Endothelial cell of hepatic sinusoid (primary cell): ENCODE measurements at regions not wholly inside any gene's neighbourhood (a gene's known extent, or its start where the extent isn't known, plus 50 kb on each side); places are given as distances from the start of the nearest gene placed in this dataset.
"Not testable (repeated sequence)": the region's sequence is repeated elsewhere in the genome, so short reads cannot be mapped to it uniquely, and the experiment has no call there.

ENCODE experiments used
- in situ Hi-C: cut with HindIII; loops from 2 replicates; pipeline ENCODE4 v1.10.0; 2017; ENCODE audit warnings: low sequenced_read_pairs

DNA sequence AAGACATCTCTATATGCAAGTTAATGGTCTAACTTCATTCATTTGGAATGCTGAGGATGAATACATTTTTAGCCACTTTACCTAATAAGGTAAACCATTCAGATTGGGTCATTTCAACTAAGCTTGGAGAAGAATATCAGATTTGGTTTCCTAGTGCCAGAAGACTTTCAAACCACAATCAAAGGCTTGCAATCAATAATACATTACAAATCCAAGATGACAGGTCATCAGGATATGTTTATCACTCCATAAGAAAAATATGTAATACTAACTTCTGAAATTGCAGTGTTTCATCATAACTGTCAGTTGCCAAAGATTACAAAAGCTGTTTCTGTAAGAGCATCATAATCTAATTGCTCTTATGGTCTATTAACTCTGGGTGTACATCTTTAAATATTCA lies 654.0 kb downstream of the COL12A1 start:
- in situ Hi-C loops, result no loop called here

DNA sequence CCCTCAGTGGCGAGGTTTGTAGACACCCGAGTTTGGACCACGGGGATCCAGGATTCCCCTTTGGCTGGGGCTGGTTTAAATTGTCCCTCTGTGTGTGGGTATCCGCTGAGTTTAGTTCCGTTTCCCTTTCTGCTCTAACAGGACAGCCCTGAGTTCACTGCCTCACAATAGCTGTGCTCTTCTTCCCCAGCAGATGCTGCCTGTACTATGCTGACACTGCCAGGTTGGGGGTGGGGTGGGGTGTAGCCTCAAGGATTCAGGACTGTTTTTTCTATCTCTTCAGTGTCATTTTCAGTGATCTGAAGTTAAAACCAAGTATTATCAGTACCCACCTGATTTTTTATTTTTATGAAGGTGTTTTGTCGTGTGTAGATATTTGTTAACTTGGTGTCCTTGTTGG lies 655.0 kb downstream of the COL12A1 start:
- in situ Hi-C loops, result no loop called here

DNA sequence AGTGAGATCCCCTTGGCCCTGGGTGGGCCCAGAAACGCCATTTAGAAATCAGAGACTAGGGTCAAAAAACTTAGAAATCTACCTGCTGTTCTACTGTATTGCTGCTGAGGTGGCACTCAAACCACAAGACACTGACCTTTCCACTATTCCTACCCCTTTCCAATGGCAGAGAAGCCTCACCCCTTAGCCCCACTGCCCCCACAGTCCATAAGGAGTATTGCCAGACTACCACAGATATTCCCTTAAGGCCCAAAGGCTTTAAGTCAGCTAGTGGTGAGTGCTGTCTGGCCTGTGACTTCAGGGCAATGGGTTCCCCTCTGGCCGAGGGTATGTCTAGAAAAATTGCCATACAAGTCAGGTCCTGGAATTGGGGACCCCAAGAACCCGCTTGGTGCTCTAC lies 656.1 kb downstream of the COL12A1 start:
- in situ Hi-C loops, result no loop called here

DNA sequence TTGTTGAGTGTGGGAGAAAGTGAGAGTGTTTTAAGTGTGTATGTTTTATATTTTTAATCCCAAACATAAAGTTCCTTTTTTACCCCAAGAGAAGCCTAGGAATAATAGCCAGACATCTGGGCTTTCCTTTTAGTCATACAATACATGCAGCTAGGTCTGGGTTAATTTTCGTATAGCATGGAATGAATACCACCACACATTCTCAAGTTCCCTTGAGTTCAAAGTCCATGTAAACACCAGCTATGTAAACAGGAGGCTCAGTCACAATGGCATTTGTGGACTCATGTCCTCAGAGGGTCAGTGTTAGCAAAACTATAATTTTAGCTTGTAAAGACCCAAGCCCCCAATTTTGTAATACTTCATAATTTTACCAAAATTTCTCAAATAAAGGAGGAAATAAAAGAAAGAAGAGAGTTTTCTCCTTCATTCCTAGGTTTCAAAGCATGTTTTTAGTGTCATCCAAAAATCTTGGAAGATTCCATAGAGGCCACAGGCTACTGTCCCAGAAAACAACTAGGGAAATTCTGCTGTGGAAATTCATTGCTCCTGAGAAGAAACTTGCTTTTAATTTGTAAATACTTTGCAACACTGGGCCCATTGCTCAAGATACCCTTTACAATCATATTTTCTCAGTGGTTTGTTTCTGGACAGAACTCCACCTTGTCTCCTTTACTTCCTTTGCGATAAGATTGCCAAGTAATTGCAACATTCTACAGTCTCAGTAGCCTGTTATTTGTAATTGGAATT lies 671.2 kb downstream of the COL12A1 start:
- in situ Hi-C loops, result no loop called here

DNA sequence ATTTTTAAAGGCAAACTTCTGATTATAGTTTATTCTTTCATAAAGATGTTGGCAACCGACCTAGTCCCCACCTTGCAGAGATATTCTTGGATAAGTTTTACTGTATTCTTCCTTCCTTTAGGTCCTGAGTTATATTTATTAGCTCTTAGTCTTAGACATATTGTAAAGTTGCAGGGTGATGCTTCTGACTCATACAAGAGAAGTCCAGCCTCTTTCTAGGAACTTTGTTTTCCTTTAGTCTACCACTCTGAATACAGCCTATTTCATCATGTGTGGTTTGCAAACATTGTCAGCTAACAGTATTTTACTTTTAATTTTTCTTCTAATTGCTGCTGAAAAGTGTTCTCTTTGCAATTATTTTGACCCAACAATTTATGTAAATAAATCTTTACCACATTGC lies 686.7 kb downstream of the COL12A1 start:
- in situ Hi-C loops, result no loop called here

DNA sequence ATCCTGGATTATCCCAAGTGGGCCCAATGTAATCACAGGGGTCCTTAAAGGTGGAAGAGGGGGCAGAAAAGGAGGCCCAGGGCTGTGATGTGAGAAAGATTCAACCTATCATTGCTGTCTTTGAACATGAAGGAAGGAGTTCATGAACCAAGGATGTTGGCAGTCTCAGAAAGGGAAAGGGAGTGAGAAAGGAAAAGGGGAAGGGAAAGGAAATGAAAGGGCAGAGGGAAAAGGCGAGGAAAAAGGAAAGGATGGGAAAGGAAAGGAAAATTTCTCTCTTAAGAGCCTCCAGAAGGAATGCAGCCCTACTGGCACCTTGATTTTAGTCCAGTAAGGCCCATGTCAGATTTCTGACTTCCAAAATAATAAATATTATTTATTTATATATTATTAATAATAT lies 687.8 kb downstream of the COL12A1 start:
- in situ Hi-C loops, result no loop called here

DNA sequence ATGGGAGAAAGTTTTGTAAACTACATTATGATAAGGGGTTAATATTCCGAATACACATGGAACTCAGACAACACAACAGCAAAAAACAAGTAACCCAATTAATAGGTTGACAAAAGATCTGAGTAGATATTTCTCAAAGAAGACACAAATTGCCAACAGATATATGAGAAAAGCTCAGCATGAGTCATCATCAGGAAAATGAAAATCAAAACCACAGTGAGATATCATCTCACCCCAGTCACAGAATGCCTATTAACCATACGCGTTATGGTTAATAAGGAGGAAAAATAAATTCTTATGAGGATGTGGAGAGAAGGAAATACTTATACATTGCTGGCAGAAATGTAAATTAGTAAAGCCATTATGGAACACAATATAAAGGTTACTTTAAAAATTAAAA lies 695.0 kb downstream of the COL12A1 start:
- in situ Hi-C loops, result no loop called here

DNA sequence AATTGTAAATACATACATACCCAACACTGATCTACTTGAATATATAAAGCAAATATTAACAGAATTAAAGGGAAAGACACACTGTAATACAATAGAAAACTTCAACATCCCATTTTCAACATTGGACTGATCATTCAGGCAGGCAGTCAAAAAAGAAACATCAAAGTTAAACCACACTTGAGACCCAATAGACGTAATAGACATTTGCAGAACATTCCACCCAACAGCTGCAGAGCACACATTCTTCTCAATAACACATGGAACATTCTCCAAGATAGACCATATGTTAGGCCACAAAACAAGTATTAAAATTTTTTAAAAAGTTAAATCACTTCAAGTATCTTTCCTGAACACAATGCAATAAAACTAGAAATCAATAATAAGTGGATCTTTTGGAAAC lies 698.2 kb downstream of the COL12A1 start:
- in situ Hi-C loops, result no loop called here

DNA sequence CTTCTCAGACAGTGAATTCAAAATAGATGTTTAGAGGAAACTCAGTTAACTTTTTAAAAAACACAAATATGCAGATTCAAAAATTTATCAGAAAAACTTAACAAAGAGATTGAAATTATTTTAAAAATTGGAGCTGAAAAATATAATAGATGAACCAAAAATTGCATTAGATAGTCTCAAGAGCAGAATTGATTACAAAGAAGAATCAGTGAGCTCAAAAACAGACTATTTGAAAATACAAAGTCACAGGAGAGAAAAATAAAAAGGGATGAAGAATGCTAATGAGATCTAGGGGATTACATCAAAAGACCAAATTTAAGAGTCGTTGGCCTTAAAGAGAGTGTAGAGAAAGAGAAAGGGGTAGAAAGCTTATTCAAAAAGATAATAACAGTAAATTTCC lies 700.5 kb downstream of the COL12A1 start:
- in situ Hi-C loops, result no loop called here

DNA sequence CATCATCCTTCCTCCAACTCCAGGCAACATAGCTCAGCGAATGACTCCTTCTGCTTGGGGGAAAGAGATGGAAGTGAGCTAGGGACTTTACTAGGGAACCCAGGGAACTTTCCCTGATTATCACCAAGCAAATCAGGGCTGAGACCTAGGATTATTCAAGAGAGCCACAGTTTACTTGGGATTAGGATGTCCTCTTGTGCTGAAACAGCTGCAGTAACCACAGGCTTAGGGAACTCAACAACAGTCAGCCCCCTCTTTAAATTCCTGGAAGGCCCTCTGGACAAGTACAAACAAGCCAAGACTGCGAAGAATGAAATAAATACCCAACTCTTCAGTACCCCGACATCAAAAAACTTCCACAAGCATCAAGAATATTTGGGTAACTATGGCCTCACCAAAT lies 700.9 kb downstream of the COL12A1 start:
- in situ Hi-C loops, result no loop called here

DNA sequence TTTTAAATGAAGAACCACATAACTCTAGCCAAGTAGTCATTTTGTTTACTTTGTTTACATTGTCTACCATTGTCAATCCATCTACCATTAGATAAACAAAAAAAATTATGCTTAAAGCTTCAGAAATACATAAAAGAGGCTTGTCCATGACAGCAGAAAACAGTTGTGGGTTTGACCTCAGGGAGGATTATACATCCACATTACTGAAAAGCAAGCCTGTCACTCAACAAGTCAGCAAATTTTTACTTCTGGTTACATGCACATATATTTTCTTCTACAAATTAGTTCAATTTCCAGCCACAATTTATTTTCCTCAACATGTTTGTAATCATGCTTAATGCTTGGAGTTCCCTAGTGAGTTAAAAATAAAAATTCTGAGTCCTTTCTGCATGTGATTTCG lies 713.3 kb downstream of the COL12A1 start:
- in situ Hi-C loops, result no loop called here

DNA sequence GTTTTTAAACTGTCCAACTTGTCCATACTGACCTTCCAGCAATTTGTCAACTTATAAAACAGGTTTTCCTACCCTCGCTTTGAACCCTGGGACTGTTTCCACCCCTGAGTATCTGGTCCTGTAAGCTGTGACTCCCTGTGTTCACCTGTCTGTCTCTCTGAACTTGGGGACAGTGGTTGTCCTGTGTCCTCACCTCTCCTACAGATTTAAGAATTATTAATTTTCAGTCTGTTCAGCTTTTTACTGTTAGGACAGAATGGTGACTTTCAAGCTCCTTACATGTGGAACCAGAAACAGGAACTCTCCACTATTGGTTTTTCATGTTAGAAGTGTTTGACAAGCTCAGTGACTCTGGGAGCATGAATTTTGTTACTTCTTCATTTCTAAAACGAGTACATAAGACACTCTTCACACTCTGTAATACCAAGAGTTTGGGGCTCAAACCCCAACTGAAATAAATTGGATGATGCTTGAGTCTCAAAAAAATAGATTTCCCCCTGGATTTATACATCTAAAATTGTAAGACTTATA lies 713.9 kb downstream of the COL12A1 start:
- in situ Hi-C loops, result no loop called here

DNA sequence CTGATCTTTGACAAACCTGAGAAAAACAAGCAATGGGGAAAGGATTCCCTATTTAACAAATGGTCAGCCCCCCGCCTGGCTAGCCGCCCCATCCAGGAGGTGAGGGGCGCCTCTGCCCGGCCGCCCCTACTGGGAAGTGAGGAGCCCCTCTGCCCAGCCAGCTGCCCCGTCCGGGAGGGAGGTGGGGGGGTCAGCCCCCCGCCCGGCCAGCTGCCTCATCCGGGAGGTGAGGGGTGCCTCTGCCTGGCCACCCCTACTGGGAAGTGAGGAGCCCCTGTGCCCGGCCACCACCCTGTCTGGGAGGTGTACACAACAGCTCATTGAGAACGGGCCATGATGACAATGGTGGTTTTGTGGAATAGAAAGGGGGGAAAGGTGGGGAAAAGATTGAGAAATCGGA lies 717.1 kb downstream of the COL12A1 start:
- in situ Hi-C loops, result not testable (repeated sequence)

DNA sequence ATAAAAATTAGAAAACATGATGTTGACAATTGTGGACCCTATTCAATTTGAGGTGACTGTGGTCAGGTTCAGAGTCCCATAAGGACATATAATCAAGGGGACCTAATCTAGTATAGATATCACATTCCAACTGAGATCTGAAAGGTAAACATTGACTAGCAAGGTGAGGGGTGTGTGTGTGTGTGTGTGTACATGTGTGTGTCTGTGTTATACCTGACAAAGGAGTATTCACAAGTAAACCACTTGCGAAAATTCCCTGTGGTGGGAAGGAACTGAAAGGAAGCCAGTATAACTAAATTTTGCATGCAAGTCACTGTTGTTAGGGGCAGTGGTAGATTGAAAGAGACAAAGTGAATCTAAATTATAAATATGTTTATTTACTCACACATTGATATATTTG lies 723.7 kb downstream of the COL12A1 start:
- in situ Hi-C loops, result no loop called here

DNA sequence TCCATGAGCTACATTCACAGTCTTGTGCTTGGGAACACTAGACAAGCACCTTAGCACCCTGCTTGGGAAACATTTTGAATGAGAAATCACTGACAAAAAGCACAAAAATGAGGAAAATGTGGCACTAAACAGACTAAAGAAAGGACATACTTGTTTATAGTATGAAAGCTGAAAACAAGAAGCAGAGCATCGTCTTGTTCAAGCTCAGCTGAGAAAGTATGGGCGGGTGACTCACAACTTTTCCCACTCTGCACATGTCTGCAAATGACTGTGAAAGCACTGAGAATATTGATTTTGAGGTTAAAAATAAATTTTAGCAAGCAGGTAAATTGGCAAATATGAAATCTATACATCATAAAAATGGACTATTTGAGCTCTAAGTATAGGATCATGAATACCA lies 725.3 kb downstream of the COL12A1 start:
- in situ Hi-C loops, result no loop called here

DNA sequence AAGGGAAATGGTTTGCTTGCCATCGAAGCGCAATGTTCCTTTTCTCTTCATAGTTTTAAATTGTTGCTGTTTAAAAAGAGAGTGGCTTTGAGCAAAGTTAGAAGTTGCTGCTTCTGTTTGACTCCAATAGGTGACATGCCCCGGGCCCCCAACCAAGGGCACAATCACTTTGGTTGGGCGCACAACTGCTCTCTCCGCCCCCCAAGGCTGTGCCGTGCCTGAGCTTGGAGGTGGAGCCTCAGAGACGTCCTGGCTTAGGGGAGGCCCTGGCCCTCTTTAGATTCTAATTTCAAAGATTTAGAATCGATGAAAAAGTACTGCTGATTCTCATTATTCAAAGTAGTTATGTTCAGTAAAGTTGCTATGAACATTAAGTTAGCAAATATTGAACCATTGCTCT lies 725.9 kb downstream of the COL12A1 start:
- in situ Hi-C loops, result no loop called here

DNA sequence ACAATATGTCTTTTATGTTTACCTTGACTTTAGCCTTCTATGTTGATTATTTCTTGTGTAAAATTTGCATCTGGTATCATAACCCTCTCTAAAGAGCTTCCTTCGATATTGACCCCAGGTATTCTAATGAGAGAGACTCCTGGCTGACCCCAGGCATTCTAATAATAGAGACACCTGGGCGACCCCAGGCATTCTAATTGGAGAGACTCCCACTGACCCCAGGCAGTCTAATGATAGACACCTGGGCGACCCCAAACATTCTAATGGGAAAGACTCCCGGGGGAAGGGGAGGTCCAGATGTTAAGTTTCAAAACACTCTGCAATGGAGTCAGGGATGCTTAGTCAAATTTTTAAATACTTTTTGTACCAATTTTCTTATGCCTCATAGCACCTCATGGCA lies 726.4 kb downstream of the COL12A1 start:
- in situ Hi-C loops, result no loop called here

DNA sequence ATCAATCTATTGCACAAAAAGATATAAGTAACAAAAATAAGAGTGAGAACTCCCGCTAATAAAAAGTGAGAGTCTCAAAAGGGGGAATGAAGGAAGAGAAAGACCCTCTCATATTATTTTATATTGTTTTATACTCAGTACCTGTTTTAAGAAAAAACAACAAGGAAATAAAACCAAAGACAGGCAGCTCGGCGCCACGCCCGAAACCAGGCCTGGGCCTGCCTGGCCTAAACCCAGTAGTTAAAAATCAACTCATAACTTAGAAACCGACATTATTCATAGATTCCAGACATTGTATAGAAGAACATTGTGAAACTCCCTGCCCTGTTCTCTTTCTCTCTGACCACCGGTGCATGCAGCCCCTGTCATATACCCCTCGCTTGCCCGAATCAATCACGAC lies 731.8 kb downstream of the COL12A1 start:
- in situ Hi-C loops, result not testable (repeated sequence)

DNA sequence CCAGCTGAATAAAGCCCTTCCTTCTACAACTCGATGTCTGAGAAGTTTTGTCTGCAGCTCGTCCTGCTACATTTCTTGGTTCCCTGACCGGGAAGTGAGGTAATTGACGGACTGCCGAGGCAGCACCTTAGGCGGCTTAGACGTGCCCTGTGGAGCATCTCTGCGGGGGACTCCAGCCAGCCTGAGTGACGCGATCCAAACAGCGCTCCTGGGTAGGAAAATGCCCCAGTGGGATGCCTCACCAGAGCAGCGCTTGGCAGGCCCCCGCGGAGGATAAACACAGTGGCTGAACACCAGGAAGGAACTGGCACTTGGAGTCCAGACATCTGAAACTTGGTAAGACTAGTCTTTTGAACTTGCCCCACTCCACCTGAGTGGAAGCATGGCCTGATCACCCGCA lies 737.3 kb downstream of the COL12A1 start:
- in situ Hi-C loops, result not testable (repeated sequence)

DNA sequence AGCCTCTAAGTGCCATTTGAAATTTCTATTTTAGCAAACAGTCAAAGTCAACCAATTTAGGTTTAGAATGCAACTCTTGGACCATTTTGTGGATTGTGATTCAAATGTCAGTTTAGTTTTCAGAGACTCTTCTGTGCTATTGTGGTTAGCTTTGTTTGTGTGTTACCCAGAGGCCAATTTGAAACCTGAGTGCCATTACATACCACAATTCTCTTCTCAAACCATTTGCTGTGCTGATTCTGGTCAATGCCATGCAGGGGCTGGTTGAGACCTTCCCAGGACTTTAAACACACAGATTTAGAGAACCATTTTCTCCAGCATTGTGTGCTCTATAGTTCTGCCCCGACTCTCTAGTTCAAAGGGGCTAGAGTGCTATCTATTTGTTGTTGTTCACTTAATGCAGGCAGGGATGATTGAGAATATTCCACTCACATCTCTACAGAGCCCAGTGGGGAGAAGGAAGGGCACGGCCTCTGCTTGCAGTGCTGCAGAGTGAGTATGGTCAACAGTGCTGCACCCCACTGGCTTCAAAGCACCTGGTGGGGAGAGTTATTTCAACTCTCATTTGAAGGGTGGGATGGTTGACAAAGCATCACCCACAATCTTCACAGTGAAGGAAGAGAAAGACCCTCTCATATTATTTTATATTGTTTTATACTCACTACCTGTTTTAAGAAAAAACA lies 738.2 kb downstream of the COL12A1 start:
- in situ Hi-C loops, result no loop called here

DNA sequence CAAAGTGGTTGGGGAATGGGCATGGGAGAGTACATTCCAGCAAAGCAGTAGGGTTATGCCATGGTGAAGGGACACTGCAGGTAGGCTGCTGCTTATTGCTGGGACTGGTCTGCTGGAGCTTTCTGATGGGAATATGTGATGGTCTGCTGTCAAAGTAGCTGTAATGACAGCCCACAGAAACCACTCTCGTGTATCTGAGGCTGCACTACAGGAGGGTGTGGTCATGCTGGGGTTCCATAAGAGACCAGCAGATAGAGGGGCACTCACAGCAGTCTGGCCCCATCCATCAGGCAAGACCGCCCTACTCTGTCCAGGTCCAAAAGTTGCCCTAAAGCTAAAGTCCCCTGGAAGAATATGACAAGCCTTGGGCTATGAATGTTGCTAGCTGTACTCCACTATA lies 739.3 kb downstream of the COL12A1 start:
- in situ Hi-C loops, result no loop called here

DNA sequence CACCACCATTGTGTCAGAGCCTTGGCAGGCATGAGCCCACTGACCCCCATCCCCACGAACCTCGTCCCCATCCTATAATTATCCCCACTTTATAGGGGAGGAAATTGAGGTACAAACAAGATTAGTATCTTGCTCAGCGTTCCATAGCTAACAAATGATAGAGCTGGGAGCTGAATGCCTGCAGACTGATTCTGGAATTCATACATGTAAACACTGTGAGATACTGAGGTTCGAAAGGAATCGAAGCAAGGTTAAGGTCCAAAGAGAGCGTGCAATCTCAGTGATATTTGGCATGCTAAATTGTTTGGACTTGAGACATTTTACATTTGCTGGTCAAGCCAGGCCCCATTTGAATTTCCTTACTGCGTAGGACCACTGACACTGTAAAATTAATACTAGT lies 746.6 kb downstream of the COL12A1 start:
- in situ Hi-C loops, result no loop called here

DNA sequence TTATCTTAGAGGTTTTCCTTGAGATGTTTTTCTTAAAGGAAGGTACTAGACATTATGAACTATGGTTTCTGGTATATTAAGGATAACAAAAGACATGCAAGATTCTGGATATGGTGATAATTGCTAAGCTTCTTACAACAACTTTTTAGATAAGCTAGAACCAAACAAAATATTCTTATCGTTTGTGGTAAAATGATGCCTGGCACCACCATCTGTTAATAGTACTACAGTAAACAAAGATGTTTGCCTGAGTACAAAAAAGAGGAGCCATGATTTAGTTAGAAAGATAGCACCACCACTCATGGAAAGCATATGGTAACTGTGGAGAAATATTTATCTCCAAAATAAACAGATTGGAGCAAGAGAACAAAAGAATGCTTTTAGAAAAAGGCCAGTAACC lies 747.3 kb downstream of the COL12A1 start:
- in situ Hi-C loops, result no loop called here
